Keratinocyte (primary cell): ENCODE measurements at regions not wholly inside any gene's neighbourhood (a gene's known extent, or its start where the extent isn't known, plus 50 kb on each side); places are given as distances from the start of the nearest gene placed in this dataset.

ENCODE experiments used
- DNase-seq: peaks from one replicate; pipeline ENCODE4 v3.0.0-alpha.2; 2011; ENCODE audit warnings: low read depth, missing footprints, low spot score
- FAIRE-seq: peaks from 2 replicates; lab custom pipeline; 2011; peaks lifted over from hg19 to GRCh38; lab: Jason Lieb, UNC
- H2AFZ ChIP-seq: 2 replicates; pipeline ENCODE4 v1.6.0; 2012; ENCODE audit warnings: low read length, control low read depth, inconsistent platforms; ENCODE audit not compliant: control insufficient read depth
- H3K27ac ChIP-seq: 2 replicates; pipeline ENCODE4 v1.5.1; 2011; ENCODE audit warnings: low read length; ENCODE audit not compliant: control insufficient read depth, insufficient read depth
- H3K27me3 ChIP-seq: 3 replicates; pipeline ENCODE4 v1.6.0; 2011; ENCODE audit warnings: low read length; ENCODE audit not compliant: control insufficient read depth, insufficient read depth; ENCODE audit errors: extremely low read depth
- H3K36me3 ChIP-seq, 2 experiments: 2 replicates in 1 of 2; 3 replicates in 1 of 2; pipeline ENCODE4 v1.5.1; 2011; ENCODE audit warnings: low read length in 2 of 2, mild to moderate bottlenecking in 1 of 2; ENCODE audit not compliant: control insufficient read depth in 2 of 2, insufficient read depth in 2 of 2; ENCODE audit errors: extremely low read depth in 1 of 2
- H3K4me1 ChIP-seq: 3 replicates; pipeline ENCODE4 v1.5.1; 2011; ENCODE audit warnings: low read length; ENCODE audit not compliant: control insufficient read depth, insufficient read depth; ENCODE audit errors: extremely low read depth
- H3K4me2 ChIP-seq: 3 replicates; pipeline ENCODE4 v1.6.0; 2011; ENCODE audit warnings: low read depth, low read length; ENCODE audit not compliant: control insufficient read depth, insufficient read depth; ENCODE audit errors: extremely low read depth
- H3K4me3 ChIP-seq, 3 experiments: fragments of 200-600 bp in 1 of 3; sonication (generic) in 1 of 3; 2 replicates in 2 of 3; 3 replicates in 1 of 3; pipeline ENCODE4 v1.5.1; 2011 to 2016; ENCODE audit warnings: low read length in 3 of 3, mild to moderate bottlenecking in 3 of 3, control low read depth in 2 of 3, inconsistent platforms in 1 of 3, low read depth in 1 of 3, mixed read lengths in 1 of 3, mixed run types in 1 of 3, moderate library complexity in 1 of 3; ENCODE audit not compliant: control insufficient read depth in 2 of 3, insufficient read depth in 2 of 3; ENCODE audit errors: extremely low read depth in 1 of 3
- H3K79me2 ChIP-seq: 2 replicates; pipeline ENCODE4 v1.6.0; 2012; ENCODE audit warnings: low read length; ENCODE audit not compliant: control insufficient read depth, insufficient read depth
- H3K9ac ChIP-seq: 3 replicates; pipeline ENCODE4 v1.6.0; 2011; ENCODE audit warnings: low read length; ENCODE audit not compliant: control insufficient read depth, insufficient read depth; ENCODE audit errors: extremely low read depth
- H3K9me1 ChIP-seq: 3 replicates; pipeline ENCODE4 v1.6.0; 2011; ENCODE audit warnings: low read length; ENCODE audit not compliant: control insufficient read depth, insufficient read depth; ENCODE audit errors: extremely low read depth
- H3K9me3 ChIP-seq: 2 replicates; pipeline ENCODE4 v1.5.1; 2012; ENCODE audit warnings: low read depth, low read length; ENCODE audit not compliant: control insufficient read depth
- H4K20me1 ChIP-seq: 3 replicates; pipeline ENCODE4 v1.6.0; 2011; ENCODE audit warnings: low read length; ENCODE audit not compliant: control insufficient read depth, insufficient read depth; ENCODE audit errors: extremely low read depth
- CTCF ChIP-seq, 3 experiments: IDR thresholded peaks in 1 of 3; conservative IDR thresholded peaks in 1 of 3; optimal IDR thresholded peaks in 1 of 3; 2 replicates in 2 of 3; 3 replicates in 1 of 3; pipeline versions ENCODE3 to v1.5.1; 2011; ENCODE audit warnings: low read length in 3 of 3, mild to moderate bottlenecking in 3 of 3, moderate library complexity in 2 of 3, control low read depth in 1 of 3, inconsistent platforms in 1 of 3; ENCODE audit not compliant: insufficient read depth in 2 of 3; ENCODE audit errors: extremely low read depth in 1 of 3
- EZH2 ChIP-seq: IDR thresholded peaks from one replicate; pipeline ENCODE4 v1.6.1; 2012; ENCODE audit warnings: inconsistent platforms, mild to moderate bottlenecking, low read length, moderate library complexity
- dilution Hi-C: fragments of 300-500 bp; cut with MboI; formaldehyde crosslinking; loops from one replicate; pipeline ENCODE4 v1.7.0; 2020; ENCODE audit warnings: low sequenced_read_pairs; ENCODE audit not compliant: extremely low pct_ligation_motif_present

DNA sequence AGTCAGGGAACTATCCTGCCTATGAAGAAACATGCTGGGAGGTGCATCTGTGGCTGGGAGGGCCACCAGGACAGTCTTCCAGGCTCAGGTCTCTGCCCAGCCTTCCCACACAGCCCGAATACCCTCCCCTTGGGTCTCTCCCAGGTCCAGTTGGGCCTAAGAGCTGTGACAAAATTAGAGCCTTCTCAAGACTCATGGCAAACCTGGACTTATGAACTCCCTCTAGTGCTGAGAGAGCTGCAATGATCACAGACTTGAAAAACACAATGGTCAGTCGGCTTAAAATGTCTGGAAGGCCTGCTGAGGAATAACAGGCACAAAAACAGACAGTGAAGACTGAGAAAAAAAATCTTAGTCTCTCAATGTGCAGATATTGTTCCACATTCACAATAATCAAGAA, 325.1 kb downstream of the BRINP2 start:
- Histone ChIP-seq H3K4me3 (no peak overlapping the region), H2AFZ (no peak overlapping the region), H3K27me3 (no peaks in the 10 kb centered on the region), H3K36me3 (no peaks in the 10 kb centered on the region), H4K20me1 (no peaks in the 10 kb centered on the region), H3K79me2 (no peaks in the 10 kb centered on the region), H3K4me1 (no peaks in the 10 kb centered on the region), H3K9me1 (no peaks in the 10 kb centered on the region), H3K4me2 (no peak overlapping the region), H3K9ac (no peak overlapping the region), H3K27ac (no peak overlapping the region), H3K9me3 (no peaks in the 10 kb centered on the region)
- no peak for DNase-seq
- TF ChIP-seq CTCF (optimal IDR thresholded peaks at IDR 0.05 in 1 of 3, IDR thresholded peaks at IDR 0.05 in 1 of 3, conservative IDR thresholded peaks at IDR 0.05 in 1 of 3; ENCODE audit: extremely low read depth in 1 of 3, insufficient read depth in 2 of 3, low read length in 3 of 3) (peak in 1 of 3 experiments; percentile 13), EZH2 (no peak)
- no peak for FAIRE-seq
- dilution Hi-C loops, result no loop called here

DNA sequence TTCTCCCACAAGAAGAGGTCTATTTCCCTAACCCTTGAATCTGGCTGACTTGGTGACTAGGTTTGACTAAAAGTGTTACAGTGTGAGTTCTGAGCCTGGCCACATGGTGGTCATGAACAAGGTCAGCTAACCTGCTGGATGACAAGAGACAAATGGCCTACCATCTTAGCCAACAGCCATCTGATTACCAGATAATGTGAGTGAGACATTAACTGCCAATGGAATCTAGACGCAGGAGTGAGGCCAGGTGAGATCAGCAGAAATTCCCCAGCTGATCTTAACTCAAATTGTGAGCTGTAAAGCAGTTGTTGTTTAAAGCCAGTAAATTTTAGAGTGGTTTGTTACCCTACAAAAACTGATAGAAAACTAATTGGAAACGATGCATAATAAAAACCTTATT, 320.0 kb downstream of the BRINP2 start:
- no peak overlapping the region for H2AFZ ChIP-seq
- H3K4me1 ChIP-seq, result no peaks in the 10 kb centered on the region
- no peak overlapping the region for H3K4me3 ChIP-seq
- no peaks in the 10 kb centered on the region for H3K79me2 ChIP-seq
- H3K9me1 ChIP-seq, result no peaks in the 10 kb centered on the region
- H3K27me3 ChIP-seq, result no peaks in the 10 kb centered on the region
- no peak overlapping the region for H3K9ac ChIP-seq
- dilution Hi-C loops, result no loop called here
- H4K20me1 ChIP-seq, result no peaks in the 10 kb centered on the region
- H3K9me3 ChIP-seq, result no peaks in the 10 kb centered on the region
- no peak overlapping the region for H3K4me2 ChIP-seq
- no peak for TF ChIP-seq EZH2
- no peak for TF ChIP-seq CTCF (optimal IDR thresholded peaks at IDR 0.05 in 1 of 3, IDR thresholded peaks at IDR 0.05 in 1 of 3, conservative IDR thresholded peaks at IDR 0.05 in 1 of 3; ENCODE audit: extremely low read depth in 1 of 3, insufficient read depth in 2 of 3, low read length in 3 of 3)
- no peak overlapping the region for H3K27ac ChIP-seq
- no peak for FAIRE-seq
- H3K36me3 ChIP-seq, result no peaks in the 10 kb centered on the region
- DNase-seq, result no peak
